ENCODE measurements at regions not wholly inside any gene's neighbourhood (a gene's known extent, or its start where the extent isn't known, plus 50 kb on each side); places are given as distances from the start of the nearest gene placed in this dataset.

- TF ChIP-seq TAF1 (IDR thresholded peaks at IDR 0.05; ENCODE audit: low read depth) (no peak), TEAD4 (IDR thresholded peaks at IDR 0.05) (no peak), NFIC (IDR thresholded peaks at IDR 0.05) (no peak), CREB1 (IDR thresholded peaks at IDR 0.05; ENCODE audit: low read depth) (no peak), YY1 (IDR thresholded peaks at IDR 0.05; ENCODE audit: low read depth) (no peak), EGR1 (IDR thresholded peaks at IDR 0.05) (no peak), REST (IDR thresholded peaks at IDR 0.05; ENCODE audit: low read depth) (no peak), RAD21 (IDR thresholded peaks at IDR 0.05; ENCODE audit: low read depth) (no peak), MAX (IDR thresholded peaks at IDR 0.05) (no peak), FOXM1 (IDR thresholded peaks at IDR 0.05; ENCODE audit: borderline replicate concordance, low read depth) (no peak), TCF12 (IDR thresholded peaks at IDR 0.05; ENCODE audit: low read depth) (no peak), EP300 (IDR thresholded peaks at IDR 0.05; ENCODE audit: borderline replicate concordance) (no peak)
Measured at GRCh38 chr13:63389756-63390155, 1974.1 kb upstream of the PCDH20 start.
